H1 (cell line): ENCODE measurements at regions not wholly inside any gene's neighbourhood (a gene's known extent, or its start where the extent isn't known, plus 50 kb on each side); places are given as distances from the start of the nearest gene placed in this dataset.

ENCODE experiments used
- CTCF ChIA-PET: fragments of 300-600 bp; sonication (Branson Sonifier 250); formaldehyde crosslinking; loops from one replicate; lab custom pipeline; 2021; ENCODE audit not compliant: partially characterized antibody; lab: Charles Lee
- POLR2A ChIA-PET: fragments of 300-600 bp; sonication (Branson Sonifier 250); formaldehyde crosslinking; loops from one replicate; lab custom pipeline; 2021; ENCODE audit warnings: inconsistent platforms; ENCODE audit not compliant: partially characterized antibody; lab: Charles Lee
- DNase-seq, 2 experiments: peaks; one replicate each; pipeline versions ENCODE4 v3.0.0 to v3.0.0-alpha.2; 2010 to 2022; ENCODE audit warnings: low spot score in 2 of 2, low read depth in 1 of 2, mixed read lengths in 1 of 2
- FAIRE-seq: peaks from 2 replicates; lab custom pipeline; 2011; peaks lifted over from hg19 to GRCh38; lab: Jason Lieb, UNC
- H2AFZ ChIP-seq: 2 replicates; pipeline ENCODE4 v1.8.1; 2012; ENCODE audit warnings: low read length, inconsistent platforms
- H2AK5ac ChIP-seq: 2 replicates; pipeline ENCODE4 v1.6.1; 2013; ENCODE audit warnings: low read depth, low read length
- H2BK120ac ChIP-seq: replicated peaks from 2 replicates; pipeline ENCODE3; 2013; ENCODE audit warnings: low read depth, low read length, inconsistent platforms
- H2BK12ac ChIP-seq: 2 replicates; pipeline ENCODE4 v1.6.1; 2013; ENCODE audit warnings: low read depth, low read length
- H2BK15ac ChIP-seq: 2 replicates; pipeline ENCODE4 v1.6.1; 2013; ENCODE audit warnings: low read length
- H2BK20ac ChIP-seq: 2 replicates; pipeline ENCODE4 v1.6.1; 2013; ENCODE audit warnings: low read length
- H2BK5ac ChIP-seq: 2 replicates; pipeline ENCODE4 v1.6.1; 2013; ENCODE audit warnings: low read depth, low read length
- H3K14ac ChIP-seq: 2 replicates; pipeline ENCODE4 v1.6.1; 2013; ENCODE audit warnings: inconsistent platforms; ENCODE audit not compliant: insufficient read length
- H3K18ac ChIP-seq: 2 replicates; pipeline ENCODE4 v1.6.1; 2013; ENCODE audit warnings: low read length; ENCODE audit errors: extremely low read depth
- H3K23ac ChIP-seq: 2 replicates; pipeline ENCODE4 v1.6.1; 2013; ENCODE audit warnings: inconsistent platforms; ENCODE audit not compliant: insufficient read length
- H3K23me2 ChIP-seq: 2 replicates; pipeline ENCODE4 v1.6.1; 2013; ENCODE audit warnings: low read depth, low read length
- H3K27ac ChIP-seq: 2 replicates; pipeline ENCODE4 v1.6.1; 2011; ENCODE audit warnings: low read depth, low read length, inconsistent platforms
- H3K27me3 ChIP-seq, 4 experiments: replicated peaks in 1 of 4; 1 replicate in 1 of 4; 2 replicates in 3 of 4; pipeline versions ENCODE4 v1.6.1 to v1.8.1; 2011 to 2013; ENCODE audit warnings: low read length in 3 of 4, mild to moderate bottlenecking in 3 of 4, inconsistent platforms in 2 of 4, mixed read lengths in 2 of 4, moderate library complexity in 1 of 4; ENCODE audit not compliant: control insufficient read depth in 3 of 4, insufficient read depth in 3 of 4; ENCODE audit errors: extremely low read depth in 1 of 4
- H3K36me3 ChIP-seq, 4 experiments: 2 replicates each; pipeline versions ENCODE4 v1.6.1 to v1.8.1; 2011 to 2013; ENCODE audit warnings: mild to moderate bottlenecking in 4 of 4, low read length in 3 of 4, moderate library complexity in 2 of 4, control low read depth in 1 of 4, inconsistent platforms in 1 of 4; ENCODE audit not compliant: insufficient read depth in 4 of 4, control insufficient read depth in 2 of 4
- H3K4ac ChIP-seq: replicated peaks from 2 replicates; pipeline ENCODE3; 2013; ENCODE audit warnings: low read length, low read depth, mixed read lengths, inconsistent platforms; ENCODE audit not compliant: insufficient read length
- H3K4me1 ChIP-seq, 4 experiments: replicated peaks in 1 of 4; 1 replicate in 1 of 4; 2 replicates in 3 of 4; pipeline versions ENCODE4 v1.6.1 to v1.8.1; 2011 to 2013; ENCODE audit warnings: low read length in 3 of 4, inconsistent platforms in 2 of 4, mixed read lengths in 1 of 4; ENCODE audit not compliant: insufficient read depth in 4 of 4, control insufficient read depth in 3 of 4
- H3K4me2 ChIP-seq, 2 experiments: 2 replicates each; pipeline versions ENCODE4 v1.6.1 to v1.8.1; 2011 to 2013; ENCODE audit warnings: low read depth in 2 of 2, low read length in 2 of 2, control low read depth in 1 of 2, inconsistent platforms in 1 of 2, mild to moderate bottlenecking in 1 of 2; ENCODE audit not compliant: insufficient read depth in 1 of 2
- H3K4me3 ChIP-seq, 4 experiments: fragments of 200-600, 300-600 bp in 1 of 4; sonication (generic), shearing (Covaris generic), sonication (Bioruptor Twin) in 1 of 4; 2 replicates each; pipeline versions ENCODE4 v1.5.1 to v1.8.1; 2011 to 2016; ENCODE audit warnings: low read length in 4 of 4, low read depth in 3 of 4, control low read depth in 2 of 4, inconsistent platforms in 2 of 4, mild to moderate bottlenecking in 2 of 4, mixed read lengths in 1 of 4, moderate library complexity in 1 of 4; ENCODE audit not compliant: insufficient read depth in 2 of 4; ENCODE audit errors: extremely low read depth in 1 of 4
- H3K56ac ChIP-seq: replicated peaks from 2 replicates; pipeline ENCODE3; 2013; ENCODE audit warnings: low read depth, mild to moderate bottlenecking, mixed read lengths, low read length, inconsistent platforms; ENCODE audit not compliant: insufficient read length
- H3K79me1 ChIP-seq: 2 replicates; pipeline ENCODE4 v1.6.1; 2013; ENCODE audit warnings: low read depth, low read length, control low read depth
- H3K79me2 ChIP-seq, 2 experiments: 2 replicates each; pipeline versions ENCODE4 v1.6.1 to v1.8.1; 2012 to 2013; ENCODE audit warnings: low read length in 2 of 2, mild to moderate bottlenecking in 2 of 2, inconsistent platforms in 1 of 2; ENCODE audit not compliant: insufficient read depth in 2 of 2, control insufficient read depth in 1 of 2
- H3K9ac ChIP-seq, 4 experiments: replicated peaks in 1 of 4; 1 replicate in 1 of 4; 2 replicates in 3 of 4; pipeline versions ENCODE4 v1.6.1 to v1.8.1; 2011 to 2013; ENCODE audit warnings: low read depth in 3 of 4, low read length in 3 of 4, control low read depth in 2 of 4, mild to moderate bottlenecking in 2 of 4, moderate library complexity in 2 of 4, inconsistent platforms in 1 of 4; ENCODE audit errors: extremely low read depth in 1 of 4
- H3K9me3 ChIP-seq, 2 experiments: 2 replicates each; pipeline versions ENCODE4 v1.6.1 to v1.8.1; 2012 to 2013; ENCODE audit warnings: mild to moderate bottlenecking in 2 of 2, moderate library complexity in 2 of 2, control low read depth in 1 of 2, inconsistent platforms in 1 of 2, low read depth in 1 of 2, low read length in 1 of 2, mixed read lengths in 1 of 2; ENCODE audit not compliant: insufficient read depth in 2 of 2
- H4K20me1 ChIP-seq, 2 experiments: replicated peaks in 1 of 2; 2 replicates each; pipeline versions ENCODE3 to v1.8.1; 2011 to 2013; ENCODE audit warnings: inconsistent platforms in 2 of 2, low read length in 2 of 2, mild to moderate bottlenecking in 1 of 2; ENCODE audit not compliant: insufficient read depth in 2 of 2, control insufficient read depth in 1 of 2
- H4K5ac ChIP-seq: 2 replicates; pipeline ENCODE4 v1.6.1; 2013; ENCODE audit warnings: low read length, low read depth, mixed read lengths, inconsistent platforms; ENCODE audit not compliant: insufficient read length
- H4K8ac ChIP-seq: 2 replicates; pipeline ENCODE4 v1.8.0; 2013; ENCODE audit warnings: mild to moderate bottlenecking, moderate library complexity, low read length, inconsistent platforms; ENCODE audit not compliant: insufficient read depth; ENCODE audit errors: extremely low read depth
- H4K91ac ChIP-seq: replicated peaks from 2 replicates; pipeline ENCODE3; 2013; ENCODE audit warnings: low read length, mixed read lengths, inconsistent platforms; ENCODE audit not compliant: insufficient read length
- CEBPB ChIP-seq: IDR thresholded peaks from 2 replicates; pipeline ENCODE4 v1.6.1; 2012; ENCODE audit warnings: low read depth, low read length
- EZH2 ChIP-seq: fragments of 200-600 bp; sonication (generic); IDR thresholded peaks from 2 replicates; pipeline ENCODE4 v1.7.1; 2012; ENCODE audit warnings: low read depth, mild to moderate bottlenecking, moderate library complexity, low read length, inconsistent platforms; ENCODE audit not compliant: severe bottlenecking
- GTF2F1 ChIP-seq: IDR thresholded peaks from 2 replicates; pipeline ENCODE4 v1.6.1; 2012; ENCODE audit warnings: low read depth, low read length, improper control_type of control experiment, borderline replicate concordance
- NRF1 ChIP-seq: IDR thresholded peaks from 2 replicates; pipeline ENCODE4 v1.6.1; 2011; ENCODE audit warnings: mild to moderate bottlenecking, low read depth, low read length, improper control_type of control experiment
- POLR2A ChIP-seq, 2 experiments: IDR thresholded peaks; 1 replicate in 1 of 2; 2 replicates in 1 of 2; pipeline ENCODE4 v1.6.1; 2011; ENCODE audit warnings: low read depth in 2 of 2, low read length in 2 of 2, mild to moderate bottlenecking in 2 of 2; ENCODE audit errors: control extremely low read depth in 1 of 2
- POU5F1 ChIP-seq: IDR thresholded peaks from 2 replicates; pipeline ENCODE4 v1.6.1; 2011; ENCODE audit warnings: low read depth, mild to moderate bottlenecking, low read length, moderate library complexity
- SAP30 ChIP-seq: fragments of 300-600 bp; sonication (generic); IDR thresholded peaks from 2 replicates; pipeline ENCODE4 v1.7.1; 2012; ENCODE audit warnings: low read length, moderate library complexity, mild to moderate bottlenecking, inconsistent platforms; ENCODE audit not compliant: insufficient read depth, insufficient replicate concordance
- TAF7 ChIP-seq: optimal IDR thresholded peaks from 2 replicates; pipeline ENCODE3; 2011; ENCODE audit warnings: low read depth, mild to moderate bottlenecking, inconsistent platforms, low read length, moderate library complexity, borderline replicate concordance
- TF ChIP-seq, protein P1 (sequence below): IDR thresholded peaks from 2 replicates; pipeline ENCODE4 v1.6.1; 2011; ENCODE audit warnings: low read depth, mild to moderate bottlenecking, low read length; ENCODE audit not compliant: insufficient read depth

DNA sequence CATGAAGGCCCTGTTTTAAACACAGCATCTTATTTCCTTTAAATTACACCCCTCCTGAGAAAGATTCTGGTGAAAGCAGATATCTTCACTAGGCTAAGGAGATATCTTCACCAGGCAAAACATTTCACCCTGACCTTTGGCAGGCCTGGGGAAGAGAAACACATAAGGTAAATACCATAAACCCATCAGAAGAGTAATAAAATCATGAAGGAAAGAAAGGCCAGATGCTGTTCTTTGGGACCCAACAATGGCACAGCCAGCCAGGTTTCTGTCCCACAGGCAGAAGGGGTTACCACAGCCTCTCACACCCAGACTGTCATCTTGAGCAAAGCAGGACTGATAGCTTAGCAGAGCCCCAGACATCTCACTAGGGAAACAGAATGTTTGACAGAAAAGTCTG, 125.4 kb downstream of the CCDC34 start:
- Histone ChIP-seq H2BK12ac (no peak overlapping the region), H3K27me3 (no peaks in the 10 kb centered on the region), H2AFZ (no peak overlapping the region), H2AK5ac (no peak overlapping the region), H4K91ac (no peak overlapping the region), H3K79me1 (no peaks in the 10 kb centered on the region), H3K27ac (no peak overlapping the region), H2BK5ac (no peak overlapping the region), H3K4me2 (no peak overlapping the region), H3K56ac (no peak overlapping the region), H3K4me3 (no peak overlapping the region), H4K5ac (no peak overlapping the region), H3K79me2 (no peaks in the 10 kb centered on the region), H3K14ac (no peak overlapping the region), H3K18ac (no peak overlapping the region), H3K23ac (no peak overlapping the region), H2BK20ac (no peak overlapping the region), H3K23me2 (no peaks in the 10 kb centered on the region; the same call in 1 of the 2 replicates), H3K4ac (no peak overlapping the region), H4K8ac (no peak overlapping the region), H3K9ac (no peak overlapping the region), H2BK120ac (no peak overlapping the region), H4K20me1 (no peaks in the 10 kb centered on the region), H2BK15ac (no peak overlapping the region), H3K36me3 (no peaks in the 10 kb centered on the region), H3K4me1 (peaks cover 0 to 1% (median 0%) of the 10 kb centered on the region in 4 experiments; a peak in 2 of 7 replicates), H3K9me3 (no peaks in the 10 kb centered on the region)
- FAIRE-seq (no peak), DNase-seq (no peak)
- POLR2A ChIA-PET = interaction anchor here (1.5 kb wide), 1 partner anchor 9 kb away, joined by 4 read pairs; no protein-coding TSS in a partner anchor
- CTCF ChIA-PET = no interaction called here
- TF ChIP-seq CEBPB (no peak), POU5F1 (no peak), GTF2F1 (no peak), NRF1 (no peak), POLR2A (IDR thresholded peaks at IDR 0.05; ENCODE audit: control extremely low read depth in 1 of 2, low read depth in 2 of 2, low read length in 2 of 2) (no peak), EZH2 (no peak), SAP30 (no peak), TAF7 (no peak)
- TF ChIP-seq, protein P1, sequence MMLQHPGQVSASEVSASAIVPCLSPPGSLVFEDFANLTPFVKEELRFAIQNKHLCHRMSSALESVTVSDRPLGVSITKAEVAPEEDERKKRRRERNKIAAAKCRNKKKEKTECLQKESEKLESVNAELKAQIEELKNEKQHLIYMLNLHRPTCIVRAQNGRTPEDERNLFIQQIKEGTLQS = no peak
